Rectal smooth muscle tissue (tissue), 1 donor: ENCODE measurements at regions not wholly inside any gene's neighbourhood (a gene's known extent, or its start where the extent isn't known, plus 50 kb on each side); places are given as distances from the start of the nearest gene placed in this dataset.
"Not testable (repeated sequence)": the region's sequence is repeated elsewhere in the genome, so short reads cannot be mapped to it uniquely, and the experiment has no call there.

Experiments
- H3K27ac ChIP-seq: one replicate; pipeline ENCODE4 v1.7.0; 2013; ENCODE audit warnings: low read depth, low read length, inconsistent platforms
- H3K27me3 ChIP-seq: one replicate; pipeline ENCODE4 v1.7.0; 2013; ENCODE audit warnings: low read length; ENCODE audit not compliant: control insufficient read depth, insufficient read depth
- H3K36me3 ChIP-seq: one replicate; pipeline ENCODE4 v1.7.0; 2013; ENCODE audit warnings: low read length; ENCODE audit not compliant: control insufficient read depth, insufficient read depth
- H3K4me1 ChIP-seq: one replicate; pipeline ENCODE4 v1.7.0; 2013; ENCODE audit warnings: low read length; ENCODE audit not compliant: control insufficient read depth, insufficient read depth
- H3K4me3 ChIP-seq: one replicate; pipeline ENCODE4 v1.7.0; 2013; ENCODE audit warnings: low read length
- H3K9ac ChIP-seq: one replicate; pipeline ENCODE4 v1.7.0; 2013; ENCODE audit warnings: low read length

DNA sequence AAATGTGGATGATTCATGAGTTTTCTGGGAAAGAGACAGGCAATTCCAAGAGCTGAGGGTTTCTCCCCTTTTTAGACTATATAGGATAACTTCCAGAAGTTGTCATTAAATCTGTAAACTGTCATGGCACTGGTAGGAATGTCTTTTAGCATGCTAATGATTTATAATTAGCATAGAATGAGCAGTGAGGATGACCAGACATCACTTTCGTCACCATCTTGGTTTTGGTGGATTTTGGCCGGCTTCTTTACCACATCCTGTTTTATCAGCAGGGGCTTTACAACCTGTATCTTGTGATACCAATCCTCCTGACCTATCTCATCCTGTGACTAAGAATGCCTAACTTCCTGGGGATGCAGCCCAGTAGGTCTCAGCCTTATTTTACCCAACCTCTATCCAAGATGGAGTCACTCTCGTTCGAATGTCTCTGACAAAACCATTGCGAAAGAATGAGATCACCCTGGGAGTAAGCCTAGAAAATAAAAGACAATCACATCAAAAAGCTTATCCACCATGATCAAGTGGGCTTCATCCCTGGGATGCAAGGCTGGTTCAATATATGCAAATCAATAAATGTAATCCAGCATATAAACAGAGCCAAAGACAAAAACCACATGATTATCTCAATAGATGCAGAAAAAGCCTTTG, 153.6 kb upstream of the BET1 start:
- H3K9ac ChIP-seq, H3K27me3 ChIP-seq, H3K27ac ChIP-seq, H3K36me3 ChIP-seq, H3K4me3 ChIP-seq, H3K4me1 ChIP-seq: not testable (repeated sequence)

DNA sequence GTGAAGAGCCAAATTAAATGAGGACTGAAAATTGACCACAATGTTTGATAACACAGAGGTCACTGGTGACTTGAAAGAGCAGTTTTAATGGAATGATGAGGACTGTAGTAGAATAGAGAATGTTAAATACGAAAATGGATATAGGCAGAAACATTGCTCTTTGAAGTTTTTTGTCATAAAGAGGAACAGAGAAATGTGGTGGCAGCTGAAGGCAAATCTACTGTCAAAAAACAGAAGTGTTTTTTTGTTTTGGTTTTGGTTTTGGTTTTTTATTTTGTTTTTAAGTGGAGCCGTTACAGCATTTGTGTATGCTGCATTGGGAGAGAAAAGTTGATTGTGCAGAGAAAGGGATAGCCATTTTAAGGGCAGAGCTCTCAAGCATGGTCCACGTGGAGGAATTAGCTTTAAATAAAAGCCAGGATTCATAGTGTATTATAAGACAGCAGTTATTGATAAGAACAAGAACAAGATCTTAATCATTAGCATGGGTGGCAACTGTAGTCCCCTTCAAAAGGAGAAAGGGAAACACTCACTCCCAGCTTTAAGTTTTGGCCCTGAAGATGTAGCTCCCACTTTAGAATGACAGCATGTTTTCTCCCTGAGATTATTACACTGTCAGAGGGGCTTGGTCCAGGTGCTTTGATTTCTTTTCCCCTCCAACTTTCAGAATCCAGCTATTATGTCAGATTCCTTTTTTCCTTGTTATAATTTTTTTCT, 156.7 kb upstream of the BET1 start:
- H3K4me3 ChIP-seq: no peak overlapping the region
- H3K9ac ChIP-seq: no peak overlapping the region
- H3K27ac ChIP-seq: no peak overlapping the region
- H3K36me3 ChIP-seq: no peaks in the 10 kb centered on the region
- H3K4me1 ChIP-seq: no peaks in the 10 kb centered on the region
- H3K27me3 ChIP-seq: no peaks in the 10 kb centered on the region

- Histone ChIP-seq H3K4me3 (no peak overlapping the region), H3K27ac (no peak overlapping the region), H3K36me3 (no peaks in the 10 kb centered on the region), H3K9ac (no peak overlapping the region), H3K27me3 (no peaks in the 10 kb centered on the region), H3K4me1 (no peaks in the 10 kb centered on the region)
Observed at GRCh38 chr7:94161476-94161875, 157.3 kb upstream of the BET1 start.

- H3K36me3 ChIP-seq: no peaks in the 10 kb centered on the region
- no peak overlapping the region for H3K27ac ChIP-seq
- H3K4me3 ChIP-seq: no peak overlapping the region
- no peaks in the 10 kb centered on the region for H3K27me3 ChIP-seq
- H3K9ac ChIP-seq: no peak overlapping the region
- H3K4me1 ChIP-seq: no peaks in the 10 kb centered on the region
Observed at GRCh38 chr7:94169682-94170081, 165.5 kb upstream of the BET1 start.

DNA sequence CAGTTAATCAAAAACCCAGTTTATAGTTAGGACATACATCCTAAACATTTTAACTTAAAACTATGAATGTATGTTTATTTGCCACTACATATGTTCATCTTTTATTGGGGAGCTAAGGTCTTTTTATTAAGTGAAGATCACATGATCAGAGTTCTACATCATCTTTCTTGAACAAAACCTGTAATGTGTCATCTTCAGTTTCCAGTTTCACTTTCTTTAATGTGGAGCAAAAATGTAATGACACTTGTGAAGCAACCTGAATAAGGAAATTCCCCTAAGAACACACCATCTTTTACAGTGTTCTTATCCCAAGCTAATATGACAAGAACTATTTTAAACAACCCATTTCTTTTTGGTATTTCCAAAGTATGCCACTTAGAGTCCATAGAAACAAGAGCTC, 166.7 kb upstream of the BET1 start:
- H3K4me3 ChIP-seq: no peak overlapping the region
- H3K4me1 ChIP-seq: no peaks in the 10 kb centered on the region
- no peak overlapping the region for H3K9ac ChIP-seq
- no peak overlapping the region for H3K27ac ChIP-seq
- no peaks in the 10 kb centered on the region for H3K36me3 ChIP-seq
- no peaks in the 10 kb centered on the region for H3K27me3 ChIP-seq

GRCh38 chr7:94173436-94173835, 169.3 kb upstream of the BET1 start:
- no peak overlapping the region for H3K9ac ChIP-seq
- no peaks in the 10 kb centered on the region for H3K4me1 ChIP-seq
- H3K36me3 ChIP-seq: no peaks in the 10 kb centered on the region
- no peaks in the 10 kb centered on the region for H3K27me3 ChIP-seq
- no peak overlapping the region for H3K27ac ChIP-seq
- no peak overlapping the region for H3K4me3 ChIP-seq

GRCh38 chr7:94174375-94174774, 170.2 kb upstream of the BET1 start:
- Histone ChIP-seq H3K27me3 (no peaks in the 10 kb centered on the region), H3K4me3 (no peak overlapping the region), H3K9ac (no peak overlapping the region), H3K36me3 (no peaks in the 10 kb centered on the region), H3K27ac (no peak overlapping the region), H3K4me1 (no peaks in the 10 kb centered on the region)

- H3K36me3 ChIP-seq: no peaks in the 10 kb centered on the region
- no peak overlapping the region for H3K9ac ChIP-seq
- H3K27me3 ChIP-seq: no peaks in the 10 kb centered on the region
- H3K4me3 ChIP-seq: no peak overlapping the region
- H3K4me1 ChIP-seq: no peaks in the 10 kb centered on the region
- no peak overlapping the region for H3K27ac ChIP-seq
Observed at GRCh38 chr7:94174956-94175355, 170.8 kb upstream of the BET1 start.

GRCh38 chr7:94176694-94177200, 172.6 kb upstream of the BET1 start:
- H3K9ac ChIP-seq: no peak overlapping the region
- no peak overlapping the region for H3K27ac ChIP-seq
- H3K36me3 ChIP-seq: no peaks in the 10 kb centered on the region
- H3K4me1 ChIP-seq: no peaks in the 10 kb centered on the region
- no peak overlapping the region for H3K4me3 ChIP-seq
- H3K27me3 ChIP-seq: no peaks in the 10 kb centered on the region

DNA sequence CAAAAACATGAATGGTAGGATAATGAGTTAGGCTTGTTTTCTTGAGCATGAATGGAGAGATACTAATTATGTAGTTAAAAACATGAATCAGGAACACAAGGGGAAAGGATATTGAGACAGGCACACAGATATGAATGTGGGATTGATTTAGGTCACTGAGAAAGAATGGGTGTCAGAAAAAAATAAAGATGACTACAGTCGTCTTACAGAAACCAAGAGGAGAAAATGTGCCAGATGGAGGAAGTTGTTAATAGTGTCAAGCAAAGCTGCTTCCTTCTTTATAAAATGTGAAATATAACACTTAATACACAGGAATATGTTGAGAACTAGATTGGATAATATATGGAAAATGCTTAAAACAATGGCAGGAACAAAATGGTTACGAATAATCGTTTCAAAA, 173.3 kb upstream of the BET1 start:
- Histone ChIP-seq H3K27ac (no peak overlapping the region), H3K4me1 (no peaks in the 10 kb centered on the region), H3K36me3 (no peaks in the 10 kb centered on the region), H3K27me3 (no peaks in the 10 kb centered on the region), H3K9ac (no peak overlapping the region), H3K4me3 (no peak overlapping the region)

DNA sequence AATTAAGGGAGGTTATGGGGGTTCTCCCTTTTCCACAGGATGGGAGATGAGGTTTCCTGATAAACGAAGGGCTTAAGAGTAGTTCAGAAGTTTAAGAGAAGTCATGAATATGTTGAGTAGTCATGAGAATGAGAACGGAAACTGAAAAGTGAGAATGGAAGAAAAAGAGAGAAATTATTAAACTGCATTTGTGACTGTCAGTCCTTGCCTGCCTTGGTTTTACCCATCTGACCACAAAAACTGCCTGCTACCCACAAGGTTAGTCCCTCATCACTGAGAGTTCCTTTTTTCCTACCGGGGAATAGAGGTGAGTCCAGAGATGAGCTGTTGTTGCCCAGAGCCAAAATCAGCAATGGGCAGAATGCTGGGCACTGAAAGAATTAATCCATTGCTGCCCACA, 174.1 kb upstream of the BET1 start:
- Histone ChIP-seq H3K36me3 (no peaks in the 10 kb centered on the region), H3K4me1 (no peaks in the 10 kb centered on the region), H3K4me3 (no peak overlapping the region), H3K27ac (no peak overlapping the region), H3K27me3 (no peaks in the 10 kb centered on the region), H3K9ac (no peak overlapping the region)

DNA sequence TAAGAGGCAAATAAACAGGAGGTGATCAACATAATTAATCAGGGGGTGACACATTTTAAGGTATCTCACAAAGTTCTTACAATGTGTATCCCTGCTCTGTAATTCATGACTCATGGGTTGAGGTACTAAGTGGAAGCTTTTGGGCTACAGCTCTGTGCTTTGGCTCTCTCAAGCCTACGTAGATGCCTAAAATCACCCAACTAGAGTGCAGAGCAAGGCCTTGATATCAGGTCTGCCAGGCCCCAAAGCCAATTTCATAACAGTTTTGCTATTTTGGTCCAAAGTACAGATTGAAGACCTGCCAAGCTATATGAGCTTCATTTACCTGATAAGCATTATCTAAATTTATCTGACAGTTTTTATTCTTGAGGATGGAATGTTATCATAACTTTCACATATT, 175.3 kb upstream of the BET1 start:
- no peak overlapping the region for H3K4me3 ChIP-seq
- no peak overlapping the region for H3K9ac ChIP-seq
- H3K27me3 ChIP-seq: no peaks in the 10 kb centered on the region
- no peak overlapping the region for H3K27ac ChIP-seq
- H3K36me3 ChIP-seq: no peaks in the 10 kb centered on the region
- H3K4me1 ChIP-seq: no peaks in the 10 kb centered on the region

GRCh38 chr7:94182066-94182465, 177.9 kb upstream of the BET1 start:
- no peak overlapping the region for H3K9ac ChIP-seq
- no peaks in the 10 kb centered on the region for H3K36me3 ChIP-seq
- no peaks in the 10 kb centered on the region for H3K4me1 ChIP-seq
- no peak overlapping the region for H3K27ac ChIP-seq
- H3K27me3 ChIP-seq: no peaks in the 10 kb centered on the region
- H3K4me3 ChIP-seq: no peak overlapping the region
